ENCODE measurements at regions not wholly inside any gene's neighbourhood (a gene's known extent, or its start where the extent isn't known, plus 50 kb on each side); places are given as distances from the start of the nearest gene placed in this dataset.

- no peak for TF ChIP-seq CTCF (IDR thresholded peaks at IDR 0.05; ENCODE audit: extremely low read depth, insufficient read depth, missing control alignments)
- DNase-seq (ENCODE audit: low spot score): no peak
- in situ Hi-C loops (cut with MboI; ENCODE audit: low pct_unique_long_range_greater_than_20kb, low sequenced_read_pairs, unreplicated experiment): no loop called here
Measured at GRCh38 chr22:44386386-44387035, 73.8 kb upstream of the SHISAL1 start.

GRCh38 chr22:44385781-44386180 lies 73.0 kb upstream of the SHISAL1 start:
- TF ChIP-seq CTCF (IDR thresholded peaks at IDR 0.05; ENCODE audit: extremely low read depth, insufficient read depth, missing control alignments): no peak

GRCh38 chr22:44385296-44385610 lies 72.5 kb upstream of the SHISAL1 start:
- no peak for DNase-seq (ENCODE audit: low spot score)
- no peak for TF ChIP-seq CTCF (IDR thresholded peaks at IDR 0.05; ENCODE audit: extremely low read depth, insufficient read depth, missing control alignments)
- in situ Hi-C loops (cut with MboI; ENCODE audit: low pct_unique_long_range_greater_than_20kb, low sequenced_read_pairs, unreplicated experiment): no loop called here

More at GRCh38 chr22:44385781-44386180, 73.0 kb upstream of the SHISAL1 start:
- DNase-seq (ENCODE audit: low spot score): no peak
- in situ Hi-C loops (cut with MboI; ENCODE audit: low pct_unique_long_range_greater_than_20kb, low sequenced_read_pairs, unreplicated experiment): no loop called here

- no peak for TF ChIP-seq CTCF (IDR thresholded peaks at IDR 0.05; ENCODE audit: extremely low read depth, insufficient read depth, missing control alignments)
- in situ Hi-C loops (cut with MboI; ENCODE audit: low pct_unique_long_range_greater_than_20kb, low sequenced_read_pairs, unreplicated experiment): no loop called here
- DNase-seq (ENCODE audit: low spot score): no peak
Measured at GRCh38 chr22:44384563-44385295, 72.0 kb upstream of the SHISAL1 start.

GRCh38 chr22:44383652-44384562 lies 71.2 kb upstream of the SHISAL1 start:
- DNase-seq (ENCODE audit: low spot score): no peak
- in situ Hi-C loops (cut with MboI; ENCODE audit: low pct_unique_long_range_greater_than_20kb, low sequenced_read_pairs, unreplicated experiment): no loop called here
- TF ChIP-seq CTCF (IDR thresholded peaks at IDR 0.05; ENCODE audit: extremely low read depth, insufficient read depth, missing control alignments): no peak

GRCh38 chr22:44383064-44383575 lies 70.4 kb upstream of the SHISAL1 start:
- TF ChIP-seq CTCF (IDR thresholded peaks at IDR 0.05; ENCODE audit: extremely low read depth, insufficient read depth, missing control alignments): no peak
- DNase-seq (ENCODE audit: low spot score): no peak
- in situ Hi-C loops (cut with MboI; ENCODE audit: low pct_unique_long_range_greater_than_20kb, low sequenced_read_pairs, unreplicated experiment): no loop called here
